B cell (primary cell): ENCODE measurements at regions not wholly inside any gene's neighbourhood (a gene's known extent, or its start where the extent isn't known, plus 50 kb on each side); places are given as distances from the start of the nearest gene placed in this dataset.

Experiments
- ATAC-seq: fragments of 200-7000 bp; cut with Tn5 transposase; one replicate; pipeline ENCODE4 v1.10.0; 2021; ENCODE audit warnings: low read depth, mild to moderate bottlenecking, moderate number of reproducible peaks, moderate library complexity
- CTCF ChIA-PET: fragments of 350-600 bp; sonication (Branson Sonifier 250); formaldehyde crosslinking; loops from one replicate; lab custom pipeline; 2021; ENCODE audit warnings: antibody characterized with exemption, inconsistent platforms; lab: Charles Lee
- POLR2A ChIA-PET: fragments of 350-600 bp; sonication (Branson Sonifier 250); formaldehyde crosslinking; loops from one replicate; lab custom pipeline; 2021; ENCODE audit warnings: antibody characterized with exemption; lab: Charles Lee
- DNase-seq: peaks from one replicate; pipeline ENCODE4 v3.0.0; 2013
- H2AFZ ChIP-seq: 2 replicates; pipeline ENCODE4 v1.6.1; 2012; ENCODE audit warnings: mild to moderate bottlenecking, low read depth, low read length; ENCODE audit not compliant: insufficient read depth, poor library complexity, severe bottlenecking
- H3K27ac ChIP-seq, 2 donors: 1 replicate in 1 of 2; 2 replicates in 1 of 2; pipeline ENCODE4 v1.5.1; 2012 to 2013; ENCODE audit warnings: low read length in 2 of 2, mild to moderate bottlenecking in 2 of 2, moderate library complexity in 1 of 2
- H3K27me3 ChIP-seq, 4 experiments: fragments of 200-600 bp in 1 of 4; sonication (generic) in 1 of 4; replicated peaks in 1 of 4; 1 replicate in 2 of 4; 2 replicates in 2 of 4; pipeline versions ENCODE4 v1.6.1 to v1.7.0; 2013 to 2016; ENCODE audit warnings: low read length in 3 of 4, mild to moderate bottlenecking in 2 of 4, mixed read lengths in 1 of 4, moderate library complexity in 1 of 4; ENCODE audit not compliant: insufficient read depth in 4 of 4, control insufficient read depth in 3 of 4; ENCODE audit errors: control extremely low read depth in 1 of 4
- H3K36me3 ChIP-seq, 2 experiments: replicated peaks in 1 of 2; 1 replicate in 1 of 2; 2 replicates in 1 of 2; pipeline versions ENCODE4 v1.6.1 to v1.7.1; 2013; ENCODE audit warnings: low read length in 1 of 2; ENCODE audit not compliant: insufficient read depth in 2 of 2, control insufficient read depth in 1 of 2; ENCODE audit errors: control extremely low read depth in 1 of 2, extremely low read depth in 1 of 2
- H3K4me1 ChIP-seq, 2 donors: fragments of 200-600 bp in 1 of 2; sonication (generic) in 1 of 2; 1 replicate in 1 of 2; 2 replicates in 1 of 2; pipeline versions ENCODE4 v1.5.1 to v1.6.1; 2013 to 2017; ENCODE audit warnings: low read length in 2 of 2; ENCODE audit not compliant: control insufficient read depth in 2 of 2, insufficient read depth in 2 of 2
- H3K4me2 ChIP-seq: replicated peaks from 2 replicates; pipeline ENCODE3; 2012; ENCODE audit warnings: mild to moderate bottlenecking, low read depth, low read length; ENCODE audit not compliant: poor library complexity, severe bottlenecking
- H3K4me3 ChIP-seq, 5 experiments: fragments of 200-600 bp in 1 of 5; sonication (generic) in 1 of 5; 1 replicate in 3 of 5; 2 replicates in 2 of 5; pipeline versions ENCODE4 v1.5.1 to v1.7.0; 2011 to 2016; ENCODE audit warnings: low read length in 4 of 5, mild to moderate bottlenecking in 4 of 5, low read depth in 2 of 5, control low read depth in 1 of 5, moderate library complexity in 1 of 5; ENCODE audit not compliant: insufficient read depth in 1 of 5; ENCODE audit errors: control extremely low read depth in 1 of 5, extremely low read depth in 1 of 5
- H3K79me2 ChIP-seq: fragments of 200-600 bp; sonication (generic); one replicate; pipeline ENCODE4 v1.6.0; 2016; ENCODE audit warnings: low read length; ENCODE audit not compliant: control insufficient read depth, insufficient read depth
- H3K9ac ChIP-seq: fragments of 200-600 bp; sonication (generic); 2 replicates; pipeline ENCODE4 v1.6.1; 2017; ENCODE audit warnings: mild to moderate bottlenecking, low read length, moderate library complexity
- H3K9me3 ChIP-seq, 3 donors: one replicate each; pipeline versions ENCODE4 v1.6.1 to v1.7.1; 2013; ENCODE audit warnings: low read length in 2 of 3; ENCODE audit not compliant: control insufficient read depth in 2 of 3, insufficient read depth in 1 of 3; ENCODE audit errors: control extremely low read depth in 1 of 3
- H4K20me1 ChIP-seq: 2 replicates; pipeline ENCODE4 v1.6.0; 2012; ENCODE audit warnings: mild to moderate bottlenecking, low read length; ENCODE audit not compliant: insufficient read depth, control insufficient read depth, poor library complexity, severe bottlenecking
- H3K27ac Mint-ChIP-seq: one replicate; pipeline ENCODE4 v1.8.0; 2021; ENCODE audit warnings: mixed read lengths
- H3K27me3 Mint-ChIP-seq: one replicate; pipeline ENCODE4 v1.8.0; 2021; ENCODE audit warnings: mixed read lengths
- H3K4me1 Mint-ChIP-seq: one replicate; pipeline ENCODE4 v1.8.0; 2021; ENCODE audit warnings: mixed read lengths
- H3K4me3 Mint-ChIP-seq: one replicate; pipeline ENCODE4 v1.8.0; 2021; ENCODE audit warnings: mixed read lengths
- H3K9me3 Mint-ChIP-seq: one replicate; pipeline ENCODE4 v1.8.0; 2022; ENCODE audit warnings: mixed read lengths; ENCODE audit not compliant: insufficient read depth
- CTCF ChIP-seq: fragments of 200-600 bp; IDR thresholded peaks from one replicate; pipeline ENCODE4 v1.8.0; 2022; ENCODE audit warnings: antibody characterized with exemption, mild to moderate bottlenecking
- EZH2 ChIP-seq: IDR thresholded peaks from 2 replicates; pipeline ENCODE4 v1.6.1; 2012; ENCODE audit warnings: borderline replicate concordance, low read depth, mild to moderate bottlenecking, moderate library complexity, low read length; ENCODE audit not compliant: insufficient read depth, poor library complexity, severe bottlenecking
- WGBS: methylation state at CpG from one replicate; pipeline ENCODE4 v1.1.5; 2013; ENCODE audit warnings: missing lambda C conversion rate; ENCODE audit not compliant: insufficient coverage; 5-methylcytosine and 5-hydroxymethylcytosine counted together
- intact Hi-C: fragments of 100-400 bp; cut with micrococcal nuclease; formaldehyde crosslinking; loops from one replicate; pipeline ENCODE4 v1.10.0; 2022

GRCh38 chr2:226251661-226252060 lies 548.0 kb downstream of the IRS1 start:
- Mint-ChIP-seq H3K4me1 (no peaks in the 10 kb centered on the region), H3K9me3 (peaks cover 5% of the 10 kb centered on the region), H3K27me3 (peaks cover 5% of the 10 kb centered on the region), H3K4me3 (no peak overlapping the region), H3K27ac (no peak overlapping the region)
- ChIA-PET CTCF (no interaction called here), POLR2A (no interaction called here)
- DNase-seq, result no peak
- intact Hi-C loops, result no loop called here
- no peaks in the 10 kb centered on the region for H4K20me1 ChIP-seq
- 17% methylated on average over 1 of the region's 2 CpGs for WGBS
- H3K36me3 ChIP-seq, result no peaks in the 10 kb centered on the region
- H3K9me3 ChIP-seq, result no peaks in the 10 kb centered on the region
- no peaks in the 10 kb centered on the region for H3K4me1 ChIP-seq
- no peaks in the 10 kb centered on the region for H3K79me2 ChIP-seq
- no peak overlapping the region for H2AFZ ChIP-seq
- H3K9ac ChIP-seq, result no peak overlapping the region
- no peaks in the 10 kb centered on the region for H3K27me3 ChIP-seq
- H3K27ac ChIP-seq, result no peak overlapping the region
- no peak overlapping the region for H3K4me3 ChIP-seq
- ATAC-seq, result no peak
- no peak overlapping the region for H3K4me2 ChIP-seq
- TF ChIP-seq EZH2, result no peak
- no peak for TF ChIP-seq CTCF

- Histone ChIP-seq H4K20me1 (no peaks in the 10 kb centered on the region), H3K27me3 (no peaks in the 10 kb centered on the region), H3K9me3 (peaks cover 0 to 5% (median 4%) of the 10 kb centered on the region in 3 donors), H3K4me2 (no peak overlapping the region), H3K4me3 (no peak overlapping the region), H3K9ac (no peak overlapping the region), H3K27ac (no peak overlapping the region), H3K4me1 (no peaks in the 10 kb centered on the region), H2AFZ (no peak overlapping the region), H3K79me2 (no peaks in the 10 kb centered on the region), H3K36me3 (no peaks in the 10 kb centered on the region)
- POLR2A ChIA-PET, result no interaction called here
- Mint-ChIP-seq H3K4me1 (no peaks in the 10 kb centered on the region), H3K27ac (no peak overlapping the region), H3K9me3 (peaks cover 5% of the 10 kb centered on the region), H3K27me3 (no peaks in the 10 kb centered on the region), H3K4me3 (no peak overlapping the region)
- DNase-seq (no peak), ATAC-seq (no peak)
- intact Hi-C loops, result no loop called here
- CTCF ChIA-PET, result no interaction called here
- TF ChIP-seq EZH2 (no peak), CTCF (no peak)
- no CpG with 5 or more reads among the region's 3 CpGs for WGBS
Observed at GRCh38 chr2:226247289-226248275, 552.0 kb downstream of the IRS1 start.
